Kidney (tissue), 13 donors: ENCODE measurements at regions not wholly inside any gene's neighbourhood (a gene's known extent, or its start where the extent isn't known, plus 50 kb on each side); places are given as distances from the start of the nearest gene placed in this dataset.

Experiments
- DNase-seq, 5 donors: peaks; one replicate each; pipeline ENCODE4 v3.0.0-alpha.2; 2013 to 2020
- FAIRE-seq: peaks from 2 replicates; lab custom pipeline; 2012; peaks lifted over from hg19 to GRCh38; lab: Jason Lieb, UNC
- H3K27ac ChIP-seq, 2 donors: one replicate each; pipeline ENCODE4 v1.7.0; 2013; ENCODE audit warnings: low read depth in 2 of 2, low read length in 2 of 2, inconsistent platforms in 1 of 2
- H3K27me3 ChIP-seq: one replicate; pipeline ENCODE4 v1.7.1; 2013; ENCODE audit warnings: low read length, inconsistent platforms; ENCODE audit not compliant: control insufficient read depth, insufficient read depth
- H3K36me3 ChIP-seq, 3 donors: one replicate each; pipeline versions ENCODE4 v1.7.0 to v1.7.1; 2013; ENCODE audit warnings: low read length in 3 of 3, control low read depth in 1 of 3, inconsistent platforms in 1 of 3; ENCODE audit not compliant: insufficient read depth in 3 of 3, control insufficient read depth in 2 of 3
- H3K4me1 ChIP-seq, 3 donors: one replicate each; pipeline versions ENCODE4 v1.7.0 to v1.7.1; 2013; ENCODE audit warnings: low read length in 3 of 3, inconsistent platforms in 1 of 3, low read depth in 1 of 3; ENCODE audit not compliant: control insufficient read depth in 2 of 3, insufficient read depth in 2 of 3
- H3K4me3 ChIP-seq, 3 donors: one replicate each; pipeline versions ENCODE4 v1.7.0 to v1.8.1; 2013; ENCODE audit warnings: low read length in 3 of 3, control low read depth in 1 of 3, inconsistent platforms in 1 of 3
- H3K9ac ChIP-seq, 3 donors: one replicate each; pipeline versions ENCODE4 v1.7.0 to v1.7.1; 2013; ENCODE audit warnings: low read length in 3 of 3, control low read depth in 1 of 3, inconsistent platforms in 1 of 3
- H3K9me3 ChIP-seq, 3 donors: one replicate each; pipeline versions ENCODE4 v1.7.0 to v1.7.1; 2013; ENCODE audit warnings: low read length in 3 of 3, control low read depth in 1 of 3, inconsistent platforms in 1 of 3; ENCODE audit not compliant: control insufficient read depth in 2 of 3, insufficient read depth in 1 of 3
- intact Hi-C: fragments of 100-400 bp; cut with DNase I; formaldehyde crosslinking; loops from one replicate; pipeline ENCODE4 v1.11.1; 2022
- TF ChIP-seq, protein P1 (sequence below): IDR thresholded peaks from 3 replicates; pipeline ENCODE4 v1.5.1; 2012; ENCODE audit warnings: mild to moderate bottlenecking, moderate library complexity, borderline replicate concordance; ENCODE audit not compliant: insufficient read depth; ENCODE audit errors: extremely low read depth
- donor health status: control.
- donor health status: control.
- donor health status: control.
- donor health status: control.
- donor health status: control.
- donor health status: DM: yes; HTN: yes; CAD: no.
- donor health status: Normal renal cell carcinoma (clear cell type).

DNA sequence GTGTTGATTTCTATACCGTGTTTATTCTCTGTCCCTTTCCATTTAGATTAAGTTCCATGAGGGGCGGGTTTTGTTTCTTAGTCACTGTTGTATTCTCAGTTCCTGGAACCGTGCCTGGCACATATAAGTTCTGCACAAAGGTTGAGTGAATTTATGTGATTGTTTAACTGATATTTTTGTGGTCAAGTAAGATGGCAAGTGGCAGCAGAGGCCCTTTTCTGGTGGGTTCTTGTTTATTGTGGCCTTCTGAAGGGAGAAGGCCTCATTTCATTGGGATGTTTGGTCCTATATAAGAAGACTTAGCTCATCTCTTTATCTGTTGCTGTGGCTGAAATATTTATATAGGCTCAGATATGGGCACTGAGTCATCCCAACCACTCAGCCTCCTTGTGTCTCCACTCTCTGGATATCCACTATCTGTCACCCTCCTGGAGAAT, 262.5 kb downstream of the PSAT1 start:
- Histone ChIP-seq H3K4me1 (no peaks in the 10 kb centered on the region), H3K4me3 (no peak overlapping the region), H3K9me3 (no peaks in the 10 kb centered on the region), H3K9ac (no peak overlapping the region), H3K27me3 (no peaks in the 10 kb centered on the region), H3K27ac (no peak overlapping the region), H3K36me3 (no peaks in the 10 kb centered on the region)
- intact Hi-C loops: no loop called here
- TF ChIP-seq, protein P1, sequence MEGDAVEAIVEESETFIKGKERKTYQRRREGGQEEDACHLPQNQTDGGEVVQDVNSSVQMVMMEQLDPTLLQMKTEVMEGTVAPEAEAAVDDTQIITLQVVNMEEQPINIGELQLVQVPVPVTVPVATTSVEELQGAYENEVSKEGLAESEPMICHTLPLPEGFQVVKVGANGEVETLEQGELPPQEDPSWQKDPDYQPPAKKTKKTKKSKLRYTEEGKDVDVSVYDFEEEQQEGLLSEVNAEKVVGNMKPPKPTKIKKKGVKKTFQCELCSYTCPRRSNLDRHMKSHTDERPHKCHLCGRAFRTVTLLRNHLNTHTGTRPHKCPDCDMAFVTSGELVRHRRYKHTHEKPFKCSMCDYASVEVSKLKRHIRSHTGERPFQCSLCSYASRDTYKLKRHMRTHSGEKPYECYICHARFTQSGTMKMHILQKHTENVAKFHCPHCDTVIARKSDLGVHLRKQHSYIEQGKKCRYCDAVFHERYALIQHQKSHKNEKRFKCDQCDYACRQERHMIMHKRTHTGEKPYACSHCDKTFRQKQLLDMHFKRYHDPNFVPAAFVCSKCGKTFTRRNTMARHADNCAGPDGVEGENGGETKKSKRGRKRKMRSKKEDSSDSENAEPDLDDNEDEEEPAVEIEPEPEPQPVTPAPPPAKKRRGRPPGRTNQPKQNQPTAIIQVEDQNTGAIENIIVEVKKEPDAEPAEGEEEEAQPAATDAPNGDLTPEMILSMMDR: no peak
- FAIRE-seq (no peak), DNase-seq (no peak)

DNA sequence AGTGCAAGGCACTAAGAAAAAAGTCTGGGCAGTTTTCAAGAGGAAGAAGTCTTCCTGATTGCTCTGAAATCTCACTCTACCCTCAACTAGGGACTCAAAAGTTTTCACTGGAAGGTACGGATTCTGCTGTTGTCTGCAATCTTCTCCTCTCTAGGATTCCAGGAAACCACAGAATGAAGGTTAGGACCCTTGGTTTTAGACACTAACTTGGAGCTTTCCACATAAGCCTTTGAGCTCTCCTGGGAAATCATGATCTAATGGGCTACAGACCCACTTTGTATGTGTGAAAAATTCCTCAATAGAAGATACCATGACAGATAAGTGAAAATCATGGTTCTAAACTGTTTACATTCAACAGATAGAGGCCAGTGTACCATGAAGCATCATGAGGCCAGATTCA, 265.1 kb downstream of the PSAT1 start:
- H3K4me1 ChIP-seq: no peaks in the 10 kb centered on the region
- no peak overlapping the region for H3K9ac ChIP-seq
- H3K27ac ChIP-seq: no peak overlapping the region
- H3K27me3 ChIP-seq: no peaks in the 10 kb centered on the region
- intact Hi-C loops: no loop called here
- DNase-seq: no peak
- TF ChIP-seq, protein P1: no peak
- no peak for FAIRE-seq
- no peaks in the 10 kb centered on the region for H3K36me3 ChIP-seq
- no peak overlapping the region for H3K4me3 ChIP-seq
- H3K9me3 ChIP-seq: no peaks in the 10 kb centered on the region

DNA sequence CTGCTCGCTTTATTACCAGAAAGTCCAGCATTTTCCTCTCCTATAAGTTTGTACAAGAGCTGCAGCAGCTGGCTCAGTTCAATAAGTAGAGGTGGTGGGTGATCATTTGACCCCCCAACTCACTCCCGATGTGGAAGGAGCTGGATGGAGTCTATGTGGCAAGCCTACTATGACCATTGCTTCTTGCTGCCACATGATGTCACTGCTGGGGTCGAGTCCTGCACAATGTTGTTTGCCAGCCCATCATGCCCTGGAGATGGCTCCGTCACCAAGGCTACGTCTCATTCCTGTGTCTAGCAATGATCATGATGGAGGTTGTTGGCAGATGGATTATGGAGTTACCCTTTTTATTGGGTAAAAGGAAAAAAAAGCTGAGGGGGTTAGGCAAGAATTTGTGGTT, 266.3 kb downstream of the PSAT1 start:
- TF ChIP-seq, protein P1: no peak
- H3K4me1 ChIP-seq: no peaks in the 10 kb centered on the region
- H3K4me3 ChIP-seq: no peak overlapping the region
- no peaks in the 10 kb centered on the region for H3K36me3 ChIP-seq
- intact Hi-C loops: no loop called here
- no peaks in the 10 kb centered on the region for H3K9me3 ChIP-seq
- DNase-seq (no peak), FAIRE-seq (no peak)
- H3K27me3 ChIP-seq: no peaks in the 10 kb centered on the region
- no peak overlapping the region for H3K9ac ChIP-seq
- no peak overlapping the region for H3K27ac ChIP-seq

DNA sequence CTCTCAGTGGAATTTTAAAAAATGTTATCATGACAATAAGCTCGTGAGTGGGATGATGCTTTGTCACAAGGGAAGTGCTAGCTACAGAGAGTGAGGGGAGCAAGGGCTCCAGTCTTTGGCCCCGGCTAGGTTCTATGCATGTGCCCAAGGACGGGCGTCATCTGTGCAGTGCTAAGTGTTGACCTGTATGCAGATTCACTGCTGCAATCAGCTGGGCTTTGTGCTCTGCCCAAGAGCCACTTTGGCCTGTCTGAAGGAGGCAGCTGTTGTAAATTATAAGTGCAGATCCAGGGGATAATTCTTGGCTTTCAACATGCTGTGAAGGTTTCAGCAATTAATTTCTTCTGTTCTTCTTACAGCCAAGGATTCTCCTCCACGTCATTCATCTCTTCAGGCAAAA, 268.6 kb downstream of the PSAT1 start:
- Histone ChIP-seq H3K9me3 (no peaks in the 10 kb centered on the region), H3K27me3 (no peaks in the 10 kb centered on the region), H3K4me3 (no peak overlapping the region), H3K27ac (no peak overlapping the region), H3K4me1 (no peaks in the 10 kb centered on the region), H3K36me3 (no peaks in the 10 kb centered on the region), H3K9ac (no peak overlapping the region)
- FAIRE-seq: no peak
- DNase-seq: no peak
- intact Hi-C loops: no loop called here
- TF ChIP-seq, protein P1: no peak
